Mucosa of rectum (tissue), 2 donors: ENCODE measurements at regions not wholly inside any gene's neighbourhood (a gene's known extent, or its start where the extent isn't known, plus 50 kb on each side); places are given as distances from the start of the nearest gene placed in this dataset.
"Not testable (repeated sequence)": the region's sequence is repeated elsewhere in the genome, so short reads cannot be mapped to it uniquely, and the experiment has no call there.

ENCODE experiments used
- H3K27ac ChIP-seq, 2 donors: one replicate each; pipeline ENCODE4 v1.7.0; 2013; ENCODE audit warnings: inconsistent platforms in 2 of 2, low read depth in 2 of 2, low read length in 2 of 2
- H3K27me3 ChIP-seq, 2 donors: one replicate each; pipeline ENCODE4 v1.7.0; 2013; ENCODE audit warnings: low read length in 2 of 2; ENCODE audit not compliant: control insufficient read depth in 2 of 2, insufficient read depth in 2 of 2
- H3K36me3 ChIP-seq, 2 donors: one replicate each; pipeline ENCODE4 v1.7.0; 2013; ENCODE audit warnings: low read length in 2 of 2; ENCODE audit not compliant: control insufficient read depth in 2 of 2, insufficient read depth in 2 of 2
- H3K4me1 ChIP-seq, 2 donors: one replicate each; pipeline ENCODE4 v1.7.0; 2013; ENCODE audit warnings: low read length in 2 of 2, mild to moderate bottlenecking in 1 of 2; ENCODE audit not compliant: control insufficient read depth in 2 of 2, insufficient read depth in 2 of 2
- H3K4me3 ChIP-seq, 2 donors: one replicate each; pipeline ENCODE4 v1.7.0; 2013; ENCODE audit warnings: low read length in 2 of 2
- H3K9ac ChIP-seq, 2 donors: one replicate each; pipeline ENCODE4 v1.7.0; 2013; ENCODE audit warnings: low read length in 2 of 2, low read depth in 1 of 2, mild to moderate bottlenecking in 1 of 2
- H3K9me3 ChIP-seq, 2 donors: one replicate each; pipeline ENCODE4 v1.7.0; 2013; ENCODE audit warnings: low read length in 2 of 2; ENCODE audit not compliant: control insufficient read depth in 2 of 2
- donor health status: healthy.
- donor health status: Normal muscosa, but diverticular disease.

DNA sequence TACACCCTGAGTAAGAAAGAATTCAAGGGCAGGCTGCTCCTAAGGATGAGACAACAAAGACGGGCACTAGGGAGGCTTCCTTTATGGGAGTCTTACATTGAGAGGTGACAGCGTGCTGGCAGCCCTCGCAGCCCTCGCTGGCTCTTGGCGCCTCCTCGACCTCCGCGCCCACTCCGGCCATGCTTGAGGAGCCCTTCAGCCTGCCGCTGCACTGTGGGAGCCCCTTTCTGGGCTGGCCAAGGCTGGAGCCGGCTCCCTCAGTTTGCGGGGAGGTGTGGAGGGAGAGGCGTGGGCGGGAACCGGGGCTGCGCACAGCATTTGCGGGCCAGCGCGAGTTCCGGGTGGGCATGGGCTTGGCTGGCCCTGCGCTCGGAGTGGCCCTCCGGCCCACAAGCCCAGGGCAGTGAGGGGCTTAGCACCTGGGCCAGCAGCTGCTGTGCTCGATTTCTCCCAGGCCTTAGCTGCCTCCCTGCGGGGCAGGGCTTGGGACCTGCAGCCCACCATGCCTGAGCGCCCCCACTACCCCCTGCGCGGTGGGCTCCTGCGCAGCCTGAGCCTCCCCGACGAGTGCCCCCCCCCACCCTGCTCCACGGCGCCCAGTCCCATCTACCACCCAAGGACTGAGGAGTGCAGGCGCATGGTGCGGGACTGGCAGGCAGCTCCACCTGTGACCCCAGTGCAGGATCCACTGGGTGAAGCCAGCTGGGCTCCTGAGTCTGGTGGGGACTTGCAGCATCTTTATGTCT, 75.3 kb downstream of the BARX1 start:
- not testable (repeated sequence) for H3K27me3 ChIP-seq, H3K36me3 ChIP-seq, H3K9me3 ChIP-seq, H3K27ac ChIP-seq, H3K4me1 ChIP-seq, H3K4me3 ChIP-seq, H3K9ac ChIP-seq

GRCh38 chr9:93875330-93875729, 79.8 kb downstream of the BARX1 start:
- H3K36me3 ChIP-seq, result no peaks in the 10 kb centered on the region
- no peak overlapping the region for H3K4me3 ChIP-seq
- H3K9me3 ChIP-seq, result peaks cover 8 to 14% of the 10 kb centered on the region in 2 donors
- no peak overlapping the region for H3K9ac ChIP-seq
- H3K27me3 ChIP-seq, result no peaks in the 10 kb centered on the region
- H3K27ac ChIP-seq, result no peak overlapping the region
- no peaks in the 10 kb centered on the region for H3K4me1 ChIP-seq

GRCh38 chr9:93874242-93874641, 80.9 kb downstream of the BARX1 start:
- Histone ChIP-seq H3K9me3 (peaks cover 8 to 14% of the 10 kb centered on the region in 2 donors), H3K27ac (no peak overlapping the region), H3K36me3 (no peaks in the 10 kb centered on the region), H3K27me3 (no peaks in the 10 kb centered on the region), H3K4me1 (no peaks in the 10 kb centered on the region), H3K9ac (no peak overlapping the region), H3K4me3 (no peak overlapping the region)

GRCh38 chr9:93871286-93871685, 83.9 kb downstream of the BARX1 start:
- H3K36me3 ChIP-seq, result no peaks in the 10 kb centered on the region
- no peaks in the 10 kb centered on the region for H3K27me3 ChIP-seq
- H3K27ac ChIP-seq, result no peak overlapping the region
- no peak overlapping the region for H3K4me3 ChIP-seq
- H3K9me3 ChIP-seq, result peaks cover 8 to 14% of the 10 kb centered on the region in 2 donors
- no peaks in the 10 kb centered on the region for H3K4me1 ChIP-seq
- no peak overlapping the region for H3K9ac ChIP-seq

DNA sequence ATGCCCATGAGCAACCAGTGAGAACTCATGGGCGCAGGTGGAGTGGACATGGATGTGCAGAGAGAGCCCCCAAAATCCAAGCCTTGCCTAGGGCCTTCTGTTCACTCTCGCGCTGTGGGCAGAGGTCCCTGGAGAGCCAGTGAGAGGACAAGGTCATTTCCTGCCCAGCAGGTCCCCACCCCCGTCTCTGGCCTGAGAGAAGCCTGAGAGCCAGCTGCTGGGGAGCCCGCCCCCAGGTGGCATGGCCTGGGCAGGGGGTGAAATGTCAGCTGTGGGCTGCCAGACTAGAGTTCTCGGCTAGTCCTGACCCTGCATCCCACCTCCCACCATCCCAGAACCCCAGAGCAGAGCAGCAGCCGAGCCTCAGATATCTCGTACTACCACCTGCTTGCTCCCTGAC, 85.3 kb downstream of the BARX1 start:
- no peaks in the 10 kb centered on the region for H3K4me1 ChIP-seq
- no peak overlapping the region for H3K4me3 ChIP-seq

DNA sequence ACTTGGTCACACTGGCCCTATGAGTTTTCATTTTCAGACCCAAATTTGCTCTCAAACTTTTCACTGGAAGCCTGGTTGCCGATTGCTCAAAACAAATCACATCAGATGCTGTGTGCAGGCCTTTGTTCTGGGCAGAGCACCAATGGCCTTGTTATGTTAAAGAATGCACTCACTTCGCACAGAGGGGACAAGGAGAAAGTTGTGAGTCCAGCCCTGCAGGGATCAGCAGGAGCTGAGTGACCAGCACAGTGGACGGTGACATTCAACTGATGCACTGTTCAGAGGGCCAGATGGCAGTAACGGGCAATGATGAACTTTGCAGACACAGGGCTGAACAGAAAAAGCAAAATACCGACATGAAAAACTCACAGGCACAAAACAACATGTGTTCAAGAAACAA, 86.1 kb downstream of the BARX1 start:
- Histone ChIP-seq H3K4me3 (no peak overlapping the region), H3K27ac (no peak overlapping the region), H3K9ac (no peak overlapping the region), H3K9me3 (peaks cover 0 to under 1% of the 10 kb centered on the region in 2 donors), H3K36me3 (no peaks in the 10 kb centered on the region), H3K4me1 (no peaks in the 10 kb centered on the region), H3K27me3 (no peaks in the 10 kb centered on the region)

More for the DNA sequence above, 85.3 kb downstream of the BARX1 start:
- Histone ChIP-seq H3K9ac (no peak overlapping the region), H3K36me3 (no peaks in the 10 kb centered on the region), H3K27me3 (no peaks in the 10 kb centered on the region), H3K9me3 (peaks cover 5 to 7% of the 10 kb centered on the region in 2 donors), H3K27ac (no peak overlapping the region)

DNA sequence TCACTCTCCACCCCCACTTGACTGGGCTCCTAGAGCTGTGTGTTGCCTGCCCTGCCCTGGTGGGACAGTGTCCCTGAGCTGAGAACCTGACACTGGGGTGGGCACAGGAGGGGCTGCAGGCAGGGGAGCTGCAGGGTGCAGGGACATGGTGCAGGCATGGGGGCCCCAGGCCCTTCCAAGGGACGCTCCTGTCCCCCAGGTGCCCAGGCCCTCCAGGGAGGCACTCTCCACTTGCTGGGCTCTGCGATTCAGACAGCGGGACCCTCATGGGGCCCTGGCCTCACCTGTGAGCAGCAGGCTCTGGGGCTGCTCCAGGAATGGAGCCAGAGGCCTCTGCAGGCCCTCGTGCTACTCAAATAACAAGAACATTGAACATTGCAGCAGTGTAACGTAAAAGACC, 89.4 kb downstream of the BARX1 start:
- Histone ChIP-seq H3K9me3 (no peaks in the 10 kb centered on the region), H3K9ac (no peak overlapping the region), H3K36me3 (no peaks in the 10 kb centered on the region), H3K27me3 (peaks cover 0 to 2% of the 10 kb centered on the region in 2 donors), H3K4me3 (no peak overlapping the region), H3K4me1 (no peaks in the 10 kb centered on the region), H3K27ac (no peak overlapping the region)

- H3K27ac ChIP-seq, result no peak overlapping the region
- no peak overlapping the region for H3K9ac ChIP-seq
- no peaks in the 10 kb centered on the region for H3K4me1 ChIP-seq
- H3K4me3 ChIP-seq, result no peak overlapping the region
- H3K27me3 ChIP-seq, result peaks cover 0 to 4% of the 10 kb centered on the region in 2 donors
- H3K36me3 ChIP-seq, result no peaks in the 10 kb centered on the region
- H3K9me3 ChIP-seq, result no peaks in the 10 kb centered on the region
Observed at GRCh38 chr9:93865245-93865644, 89.9 kb downstream of the BARX1 start.

- Histone ChIP-seq H3K4me3 (no peak overlapping the region), H3K27ac (no peak overlapping the region), H3K4me1 (no peaks in the 10 kb centered on the region), H3K9me3 (no peaks in the 10 kb centered on the region), H3K9ac (no peak overlapping the region), H3K36me3 (no peaks in the 10 kb centered on the region), H3K27me3 (peaks cover 4% of the 10 kb centered on the region in 2 donors)
Observed at GRCh38 chr9:93864840-93865239, 90.3 kb downstream of the BARX1 start.

DNA sequence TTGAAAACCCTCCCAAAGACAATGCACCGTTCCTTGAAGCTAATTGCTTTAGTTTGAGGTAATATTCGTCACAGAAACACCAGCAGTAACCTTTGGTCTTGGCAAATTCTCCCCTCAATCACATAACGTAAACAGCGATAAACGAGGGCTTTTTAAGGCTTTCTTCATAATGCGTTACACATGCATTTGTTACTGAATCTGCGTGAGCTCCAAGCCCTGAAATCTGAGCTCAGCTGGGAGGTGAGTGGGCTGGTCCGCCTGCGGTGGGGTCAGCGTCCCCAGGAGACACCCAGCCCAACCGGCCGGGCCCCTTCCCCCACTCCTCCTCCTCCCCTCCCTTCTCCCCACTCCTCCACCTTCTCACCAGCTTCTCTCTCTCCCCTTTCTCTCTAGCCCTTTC, 91.1 kb downstream of the BARX1 start:
- Histone ChIP-seq H3K9ac (no peak overlapping the region), H3K27ac (no peak overlapping the region), H3K4me1 (no peaks in the 10 kb centered on the region), H3K4me3 (no peak overlapping the region), H3K36me3 (no peaks in the 10 kb centered on the region), H3K9me3 (no peaks in the 10 kb centered on the region), H3K27me3 (peaks cover 4 to 5% of the 10 kb centered on the region in 2 donors)
